ENCODE measurements at regions not wholly inside any gene's neighbourhood (a gene's known extent, or its start where the extent isn't known, plus 50 kb on each side); places are given as distances from the start of the nearest gene placed in this dataset.
A peak's percentile ranks its signal among the peaks of the same experiment; 100 is the strongest.

- no peaks in the 10 kb centered on the region for H3K9me2 ChIP-seq (ENCODE audit: insufficient read depth)
- H3F3A ChIP-seq (ENCODE audit: insufficient read depth) = no peaks in the 10 kb centered on the region
- no peaks in the 10 kb centered on the region for H4K20me1 ChIP-seq (ENCODE audit: insufficient read depth)
- WGBS, 2 experiments (ENCODE audit: low coverage in 1 of 2, low lambda C conversion rate in 2 of 2, missing lambda C conversion rate in 2 of 2) = 5 to 9% methylated on average over 3 of the region's 3 CpGs
- peaks cover 2% of the 10 kb centered on the region for H3K9me3 ChIP-seq (ENCODE audit: low read depth)
- H3K9ac ChIP-seq = no peak overlapping the region
- H3K4me1 ChIP-seq (ENCODE audit: insufficient read depth) = no peaks in the 10 kb centered on the region
- no peaks in the 10 kb centered on the region for H3K79me2 ChIP-seq (ENCODE audit: insufficient read depth)
- in situ Hi-C loops (cut with MboI) = no loop called here
- no peak overlapping the region for H3K27ac ChIP-seq
- H3K4me3 ChIP-seq = no peak overlapping the region
- H3K4me2 ChIP-seq (ENCODE audit: unreplicated experiment) = no peak overlapping the region
- no peak for DNase-seq
- no peak for TF ChIP-seq EZH2 (IDR thresholded peaks at IDR 0.05; ENCODE audit: insufficient read depth, poor library complexity, severe bottlenecking)
- TF ChIP-seq EZH2phosphoT487 (IDR thresholded peaks at IDR 0.05; ENCODE audit: insufficient read depth, low read depth) = no peak
- no peak overlapping the region for H2AFZ ChIP-seq
- H3K36me3 ChIP-seq (ENCODE audit: low read depth) = no peaks in the 10 kb centered on the region
- no peaks in the 10 kb centered on the region for H3K27me3 ChIP-seq (replicated peaks; ENCODE audit: insufficient read depth)
Observed at GRCh38 chr5:20291766-20292165, 303.8 kb upstream of the CDH18 start.

GRCh38 chr5:20287640-20288039, 299.6 kb upstream of the CDH18 start:
- H3K27me3 ChIP-seq (replicated peaks; ENCODE audit: insufficient read depth) = no peaks in the 10 kb centered on the region
- DNase-seq = no peak
- H3K4me2 ChIP-seq (ENCODE audit: unreplicated experiment) = no peak overlapping the region
- H3K9ac ChIP-seq = no peak overlapping the region
- no peak for TF ChIP-seq EZH2 (IDR thresholded peaks at IDR 0.05; ENCODE audit: insufficient read depth, poor library complexity, severe bottlenecking)
- 26 to 28% methylated on average over 4 of the region's 4 CpGs for WGBS, 2 experiments (ENCODE audit: low coverage in 1 of 2, low lambda C conversion rate in 2 of 2, missing lambda C conversion rate in 2 of 2)
- no peaks in the 10 kb centered on the region for H3K79me2 ChIP-seq (ENCODE audit: insufficient read depth)
- in situ Hi-C loops (cut with MboI) = no loop called here
- no peaks in the 10 kb centered on the region for H3K9me2 ChIP-seq (ENCODE audit: insufficient read depth)
- H4K20me1 ChIP-seq (ENCODE audit: insufficient read depth) = no peaks in the 10 kb centered on the region
- H3K9me3 ChIP-seq (ENCODE audit: low read depth) = peaks cover 2% of the 10 kb centered on the region
- no peaks in the 10 kb centered on the region for H3K4me1 ChIP-seq (ENCODE audit: insufficient read depth)
- no peaks in the 10 kb centered on the region for H3F3A ChIP-seq (ENCODE audit: insufficient read depth)
- H3K4me3 ChIP-seq = no peak overlapping the region
- no peak overlapping the region for H3K27ac ChIP-seq
- no peak overlapping the region for H2AFZ ChIP-seq
- no peaks in the 10 kb centered on the region for H3K36me3 ChIP-seq (ENCODE audit: low read depth)

- in situ Hi-C loops (cut with MboI) = no loop called here
- no peaks in the 10 kb centered on the region for H3K79me2 ChIP-seq (ENCODE audit: insufficient read depth)
- no peak for TF ChIP-seq EZH2 (IDR thresholded peaks at IDR 0.05; ENCODE audit: insufficient read depth, poor library complexity, severe bottlenecking)
- no peak for TF ChIP-seq EZH2phosphoT487 (IDR thresholded peaks at IDR 0.05; ENCODE audit: insufficient read depth, low read depth)
Observed at GRCh38 chr5:20286512-20286911, 298.5 kb upstream of the CDH18 start.

GRCh38 chr5:20276959-20277263, 288.9 kb upstream of the CDH18 start:
- peak; percentile 0 for DNase-seq
- H2AFZ ChIP-seq = peak overlapping the region; percentile 43
- H3K4me1 ChIP-seq (ENCODE audit: insufficient read depth) = peaks cover 8% of the 10 kb centered on the region; the same call in 1 of the 2 replicates
- no peak overlapping the region for H3K4me3 ChIP-seq
- peak overlapping the region; percentile 44; the same call in 1 of the 2 replicates for H3K9ac ChIP-seq
- H3K79me2 ChIP-seq (ENCODE audit: insufficient read depth) = no peaks in the 10 kb centered on the region
- no peaks in the 10 kb centered on the region for H3K9me3 ChIP-seq (ENCODE audit: low read depth)
- H3F3A ChIP-seq (ENCODE audit: insufficient read depth) = peaks cover 13% of the 10 kb centered on the region
- H3K9me2 ChIP-seq (ENCODE audit: insufficient read depth) = no peaks in the 10 kb centered on the region
- peak overlapping the region; percentile 68 for H3K27ac ChIP-seq
- no peak overlapping the region for H3K4me2 ChIP-seq (ENCODE audit: unreplicated experiment)
- no peaks in the 10 kb centered on the region for H3K36me3 ChIP-seq (ENCODE audit: low read depth)
- H4K20me1 ChIP-seq (ENCODE audit: insufficient read depth) = no peaks in the 10 kb centered on the region
- WGBS, 2 experiments (ENCODE audit: low coverage in 1 of 2, low lambda C conversion rate in 2 of 2, missing lambda C conversion rate in 2 of 2) = 28 to 30% methylated on average over 5 of the region's 5 CpGs
- no peak for TF ChIP-seq EZH2 (IDR thresholded peaks at IDR 0.05; ENCODE audit: insufficient read depth, poor library complexity, severe bottlenecking)
- no peak for TF ChIP-seq EZH2phosphoT487 (IDR thresholded peaks at IDR 0.05; ENCODE audit: insufficient read depth, low read depth)
- in situ Hi-C loops (cut with MboI) = no loop called here
- no peaks in the 10 kb centered on the region for H3K27me3 ChIP-seq (replicated peaks; ENCODE audit: insufficient read depth)

More at GRCh38 chr5:20286512-20286911, 298.5 kb upstream of the CDH18 start:
- Histone ChIP-seq H3K27ac (no peak overlapping the region), H3K9me2 (ENCODE audit: insufficient read depth) (no peaks in the 10 kb centered on the region), H3K4me3 (no peak overlapping the region), H3K27me3 (replicated peaks; ENCODE audit: insufficient read depth) (no peaks in the 10 kb centered on the region), H4K20me1 (ENCODE audit: insufficient read depth) (no peaks in the 10 kb centered on the region), H2AFZ (no peak overlapping the region), H3K4me2 (ENCODE audit: unreplicated experiment) (no peak overlapping the region), H3K4me1 (ENCODE audit: insufficient read depth) (no peaks in the 10 kb centered on the region), H3F3A (ENCODE audit: insufficient read depth) (no peaks in the 10 kb centered on the region), H3K36me3 (ENCODE audit: low read depth) (no peaks in the 10 kb centered on the region), H3K9ac (no peak overlapping the region), H3K9me3 (ENCODE audit: low read depth) (peaks cover 2% of the 10 kb centered on the region)
- DNase-seq = peak; percentile 55

All from GM23248 (cell line).